Neural crest cell (in vitro differentiated cells): ENCODE measurements at regions not wholly inside any gene's neighbourhood (a gene's known extent, or its start where the extent isn't known, plus 50 kb on each side); places are given as distances from the start of the nearest gene placed in this dataset.

Experiments used
- DNase-seq: peaks from one replicate; pipeline ENCODE4 v3.0.0; 2021; ENCODE audit warnings: low read depth, mixed read lengths, low spot score
- H3K27ac Mint-ChIP-seq: one replicate; pipeline ENCODE4 v1.8.0; 2021; ENCODE audit warnings: mild to moderate bottlenecking, mixed read lengths; ENCODE audit not compliant: unreplicated experiment
- H3K27me3 Mint-ChIP-seq: 2 replicates; pipeline ENCODE4 v1.8.0; 2021; ENCODE audit warnings: low read depth, mild to moderate bottlenecking, mixed read lengths
- H3K36me3 Mint-ChIP-seq: 2 replicates; pipeline ENCODE4 v1.8.0; 2021; ENCODE audit warnings: low read depth, mild to moderate bottlenecking, mixed read lengths
- H3K4me1 Mint-ChIP-seq: 2 replicates; pipeline ENCODE4 v1.8.0; 2021; ENCODE audit warnings: mixed read lengths
- H3K4me3 Mint-ChIP-seq: one replicate; pipeline ENCODE4 v1.8.0; 2021; ENCODE audit warnings: mild to moderate bottlenecking, mixed read lengths
- H3K9me3 Mint-ChIP-seq: 2 replicates; pipeline ENCODE4 v1.8.0; 2021; ENCODE audit warnings: mixed read lengths
- TF ChIP-seq, protein P1 (sequence below): fragments of 200-600 bp; sonication (generic); conservative IDR thresholded peaks from 2 replicates; pipeline ENCODE4 v1.5.0; 2021; ENCODE audit warnings: antibody characterized with exemption, mild to moderate bottlenecking

DNA sequence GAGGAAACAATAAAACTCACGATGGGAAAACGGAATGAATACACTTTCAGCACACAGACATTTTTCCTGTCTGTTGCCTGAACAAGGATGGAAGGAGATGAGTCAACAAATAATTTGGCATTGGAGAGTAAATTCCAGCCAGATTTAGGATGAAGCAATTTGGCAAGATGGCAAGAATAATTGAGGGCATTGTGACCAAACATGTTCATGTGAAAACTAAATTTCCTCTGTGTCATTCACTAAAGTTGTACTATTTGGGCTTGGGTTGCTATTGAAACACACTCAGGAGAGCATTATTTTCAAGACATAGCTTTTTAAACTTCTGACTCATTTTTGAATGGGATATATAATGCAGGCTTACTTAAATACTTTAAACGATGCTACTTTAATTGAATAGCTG, 1614.4 kb downstream of the PCDH19 start:
- DNase-seq = no peak
- no peak overlapping the region for H3K4me3 Mint-ChIP-seq
- TF ChIP-seq, protein P1, sequence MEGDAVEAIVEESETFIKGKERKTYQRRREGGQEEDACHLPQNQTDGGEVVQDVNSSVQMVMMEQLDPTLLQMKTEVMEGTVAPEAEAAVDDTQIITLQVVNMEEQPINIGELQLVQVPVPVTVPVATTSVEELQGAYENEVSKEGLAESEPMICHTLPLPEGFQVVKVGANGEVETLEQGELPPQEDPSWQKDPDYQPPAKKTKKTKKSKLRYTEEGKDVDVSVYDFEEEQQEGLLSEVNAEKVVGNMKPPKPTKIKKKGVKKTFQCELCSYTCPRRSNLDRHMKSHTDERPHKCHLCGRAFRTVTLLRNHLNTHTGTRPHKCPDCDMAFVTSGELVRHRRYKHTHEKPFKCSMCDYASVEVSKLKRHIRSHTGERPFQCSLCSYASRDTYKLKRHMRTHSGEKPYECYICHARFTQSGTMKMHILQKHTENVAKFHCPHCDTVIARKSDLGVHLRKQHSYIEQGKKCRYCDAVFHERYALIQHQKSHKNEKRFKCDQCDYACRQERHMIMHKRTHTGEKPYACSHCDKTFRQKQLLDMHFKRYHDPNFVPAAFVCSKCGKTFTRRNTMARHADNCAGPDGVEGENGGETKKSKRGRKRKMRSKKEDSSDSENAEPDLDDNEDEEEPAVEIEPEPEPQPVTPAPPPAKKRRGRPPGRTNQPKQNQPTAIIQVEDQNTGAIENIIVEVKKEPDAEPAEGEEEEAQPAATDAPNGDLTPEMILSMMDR = no peak
- no peaks in the 10 kb centered on the region for H3K27me3 Mint-ChIP-seq
- H3K27ac Mint-ChIP-seq = no peak overlapping the region
- H3K36me3 Mint-ChIP-seq = peaks cover 19% of the 10 kb centered on the region
- H3K9me3 Mint-ChIP-seq = peaks cover 2% of the 10 kb centered on the region
- peaks cover 7% of the 10 kb centered on the region for H3K4me1 Mint-ChIP-seq

DNA sequence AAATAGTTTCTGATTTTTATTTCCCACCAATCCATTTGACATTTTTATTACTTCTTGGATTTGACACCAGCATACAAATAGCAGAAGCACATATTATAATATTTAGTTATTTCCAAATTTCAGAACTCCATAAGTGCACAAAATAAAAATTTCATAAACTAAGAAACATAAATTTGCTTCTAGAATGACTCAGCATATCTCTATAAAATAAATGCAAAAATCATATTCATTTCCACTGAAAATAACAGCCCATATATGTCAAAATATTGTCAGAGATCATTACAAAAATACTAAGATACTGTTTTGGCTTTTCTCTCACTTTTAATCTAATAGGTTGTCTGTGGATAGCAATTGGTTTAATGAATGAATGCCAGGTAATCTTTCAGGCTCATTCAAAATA, 1654.2 kb downstream of the PCDH19 start:
- Mint-ChIP-seq H3K36me3 (peaks cover 64% of the 10 kb centered on the region), H3K9me3 (peaks cover 19% of the 10 kb centered on the region), H3K4me1 (no peaks in the 10 kb centered on the region), H3K27me3 (no peaks in the 10 kb centered on the region), H3K27ac (no peak overlapping the region), H3K4me3 (no peak overlapping the region)
- TF ChIP-seq, protein P1 = no peak
- no peak for DNase-seq

DNA sequence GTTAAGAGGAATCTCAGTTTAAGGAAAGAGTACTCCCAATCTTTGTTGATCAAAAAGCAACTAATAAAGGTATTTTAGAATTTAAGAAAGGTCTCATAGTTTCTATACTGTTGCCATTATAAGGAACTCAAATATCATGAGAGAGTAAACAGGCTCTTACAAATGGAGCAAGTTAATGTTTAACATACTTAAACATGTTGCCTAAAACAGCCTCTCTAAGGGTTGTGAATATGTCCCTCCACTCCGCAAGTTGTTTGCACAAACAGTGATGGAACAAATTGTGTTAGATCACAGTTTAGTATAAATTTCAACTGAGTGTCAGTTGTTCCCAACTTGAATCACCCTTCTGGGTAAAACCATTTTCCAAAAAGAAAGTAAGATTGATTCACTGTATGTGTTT, 1678.3 kb downstream of the PCDH19 start:
- no peak overlapping the region for H3K4me3 Mint-ChIP-seq
- H3K9me3 Mint-ChIP-seq = peaks cover 11% of the 10 kb centered on the region
- H3K36me3 Mint-ChIP-seq = peaks cover 27% of the 10 kb centered on the region
- no peak overlapping the region for H3K27ac Mint-ChIP-seq
- no peaks in the 10 kb centered on the region for H3K4me1 Mint-ChIP-seq
- DNase-seq = no peak
- TF ChIP-seq, protein P1 = no peak
- H3K27me3 Mint-ChIP-seq = no peaks in the 10 kb centered on the region

DNA sequence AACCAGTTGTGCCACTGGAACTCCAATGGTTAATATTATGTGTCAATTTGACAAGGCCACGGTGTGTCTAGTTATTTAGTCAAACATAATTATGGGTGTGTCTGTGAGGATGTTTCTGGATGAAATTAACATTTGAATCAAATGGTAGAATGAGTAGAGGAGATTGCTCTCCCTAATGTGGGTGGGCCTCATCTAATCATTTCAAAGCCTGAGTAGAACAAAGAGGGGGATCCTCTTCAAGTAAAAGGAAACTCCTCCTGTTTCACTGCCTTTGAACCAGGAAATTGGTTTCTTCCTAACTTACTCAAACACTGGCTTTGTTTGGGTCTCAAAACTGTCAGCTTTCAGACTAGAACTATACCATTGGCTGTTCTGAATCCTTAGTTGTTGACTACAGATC, 1692.1 kb downstream of the PCDH19 start:
- TF ChIP-seq, protein P1 = no peak
- no peak overlapping the region for H3K27ac Mint-ChIP-seq
- H3K9me3 Mint-ChIP-seq = peaks cover 14% of the 10 kb centered on the region
- no peak overlapping the region for H3K4me3 Mint-ChIP-seq
- no peaks in the 10 kb centered on the region for H3K27me3 Mint-ChIP-seq
- no peak for DNase-seq
- H3K4me1 Mint-ChIP-seq = peaks cover 27% of the 10 kb centered on the region
- H3K36me3 Mint-ChIP-seq = peaks cover 41% of the 10 kb centered on the region
